Activated CD4-positive, CD25-positive, alpha-beta regulatory T cell treated with anti-CD3 and anti-CD28 coated beads, Interleukin-2, amount 50 U/mL, for 24 hours (primary cell): ENCODE measurements at regions not wholly inside any gene's neighbourhood (a gene's known extent, or its start where the extent isn't known, plus 50 kb on each side); places are given as distances from the start of the nearest gene placed in this dataset.
"Not testable (repeated sequence)": the region's sequence is repeated elsewhere in the genome, so short reads cannot be mapped to it uniquely, and the experiment has no call there.

Experiments
- ATAC-seq, 2 donors: fragments of 150-1000 bp; cut with Tn5 transposase; one replicate each; pipeline ENCODE4 v1.10.0; 2021; ENCODE audit warnings: mild to moderate bottlenecking in 1 of 2, moderate library complexity in 1 of 2

DNA sequence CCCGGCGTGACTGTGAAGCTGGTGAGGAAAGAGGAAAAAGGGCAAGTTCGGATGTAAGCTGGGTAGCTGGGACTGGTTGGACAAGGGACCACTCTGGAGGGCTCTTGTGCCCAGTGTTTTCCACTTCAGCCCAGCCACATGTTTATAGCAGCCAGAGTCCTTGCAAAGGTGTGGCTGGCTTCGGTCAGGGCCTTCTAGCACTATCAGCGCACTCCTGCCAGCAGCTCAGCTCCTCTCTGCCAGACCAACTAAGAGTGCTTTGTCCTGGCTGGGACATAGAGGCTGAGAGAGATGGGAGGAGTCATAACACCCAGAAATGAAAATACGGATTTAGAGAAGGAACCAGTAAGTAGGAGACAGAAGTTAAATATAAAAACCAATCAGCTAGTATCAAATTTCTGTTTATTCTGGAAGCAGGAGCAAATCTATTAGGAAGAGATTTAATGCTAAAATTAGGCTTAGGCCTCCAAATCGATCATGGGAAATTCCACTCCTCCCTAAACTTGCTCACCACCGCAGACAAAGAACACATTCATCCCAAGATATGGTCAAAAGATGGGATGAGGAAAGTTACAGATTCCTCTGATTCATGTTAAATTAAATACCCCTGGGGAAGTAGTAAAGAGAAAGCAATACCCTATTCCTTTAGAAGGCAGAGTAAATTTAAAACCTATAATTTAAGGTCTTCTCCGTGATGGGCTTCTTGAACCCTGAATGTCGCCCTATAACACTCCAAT, 135.0 kb downstream of the RALA start:
- ATAC-seq, result no peak

DNA sequence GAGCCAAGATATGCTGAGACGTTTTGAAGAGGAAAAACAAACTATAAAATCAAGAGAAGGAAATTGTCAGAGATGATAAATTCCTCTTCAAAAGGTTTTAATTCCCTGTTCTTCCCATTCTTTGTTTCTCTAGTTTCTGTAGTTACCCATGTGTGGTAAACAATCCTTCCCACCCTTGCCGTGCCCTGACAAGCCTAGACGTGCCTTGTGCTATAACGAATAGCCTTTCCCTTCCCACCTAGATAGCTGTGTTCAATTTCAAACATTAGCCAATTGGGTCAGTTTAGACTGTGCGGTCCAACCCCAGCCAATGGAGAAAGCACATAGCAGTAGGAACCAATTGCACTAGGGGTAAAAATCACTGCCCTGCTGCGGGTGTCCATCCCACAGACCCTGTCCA, 138.1 kb downstream of the RALA start:
- ATAC-seq, result no peak

DNA sequence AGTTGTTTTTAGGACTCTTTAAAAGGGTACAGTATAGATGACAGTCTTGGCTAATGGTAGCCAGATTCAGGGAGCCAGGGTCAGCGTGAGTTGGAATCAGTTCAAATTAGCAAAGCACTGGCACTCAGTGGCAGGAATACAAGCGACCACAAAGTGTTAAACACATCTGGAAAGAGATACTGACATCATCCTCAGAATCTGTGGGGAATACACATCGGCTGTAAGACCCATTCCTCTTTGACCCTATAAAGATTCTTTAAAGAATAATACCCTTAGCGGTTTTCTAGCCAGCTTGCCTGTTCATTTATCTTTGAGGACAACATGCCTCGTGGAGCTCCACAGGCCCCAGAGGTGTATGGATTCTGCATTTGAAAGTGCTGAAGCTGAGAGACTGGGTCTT, 139.1 kb downstream of the RALA start:
- not testable (repeated sequence) for ATAC-seq

DNA sequence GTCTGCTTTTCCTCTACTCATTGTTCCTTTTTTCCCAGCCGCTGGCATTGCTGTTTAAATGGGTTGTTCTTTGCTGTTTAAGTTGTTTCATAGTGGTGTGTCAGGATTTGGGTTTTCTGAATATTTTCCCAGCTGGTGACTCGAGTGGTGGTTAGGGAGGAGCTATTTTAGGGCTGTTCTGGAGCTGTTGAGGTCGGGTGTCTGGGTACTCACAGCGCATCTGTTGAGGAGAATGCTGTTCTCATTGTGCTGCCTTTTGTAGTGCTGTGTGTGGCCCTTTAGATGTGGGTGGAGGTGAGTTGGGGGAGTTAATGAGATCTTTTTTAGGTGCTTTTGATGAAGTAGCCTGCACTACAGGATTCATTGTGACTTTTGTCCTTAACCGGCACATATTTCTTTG, 139.5 kb downstream of the RALA start:
- ATAC-seq, result not testable (repeated sequence)

DNA sequence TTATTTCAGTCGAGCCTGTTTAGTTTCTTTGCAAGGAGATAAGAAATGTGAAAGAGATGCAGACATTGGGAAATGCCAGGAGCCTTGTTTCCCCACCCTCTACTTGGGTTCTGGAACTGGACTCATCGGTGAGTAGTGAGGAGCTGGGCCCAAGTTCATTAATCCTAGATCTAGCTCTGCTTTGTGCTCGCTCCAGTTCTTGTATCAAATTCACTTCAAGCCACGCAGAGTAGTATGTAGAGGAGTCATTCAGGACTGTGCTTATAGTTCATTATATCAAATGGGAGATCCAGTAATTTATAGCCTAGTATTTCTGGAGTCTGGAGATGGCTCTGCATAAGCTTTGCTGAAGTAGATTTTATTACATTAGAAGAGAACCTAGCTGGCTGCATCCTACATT, 142.5 kb downstream of the RALA start:
- not testable (repeated sequence) for ATAC-seq

DNA sequence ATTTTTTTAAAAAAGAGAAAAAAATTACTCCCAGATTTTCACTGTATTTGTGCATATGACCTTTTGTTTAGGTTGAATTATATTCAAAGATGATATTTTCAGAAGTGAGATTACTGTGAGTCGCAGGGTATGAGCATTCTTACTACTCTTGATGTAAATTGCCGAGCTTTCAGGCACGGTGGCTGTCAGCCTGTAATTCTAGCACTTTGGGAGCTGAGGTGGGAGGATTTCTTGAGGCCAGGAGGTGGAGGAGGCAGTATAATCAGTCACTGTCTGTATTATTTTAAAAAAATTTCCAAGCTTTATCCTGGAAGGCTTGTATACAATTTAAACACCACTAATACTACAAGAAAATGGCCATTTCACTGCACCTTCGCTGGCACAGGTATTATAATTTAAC, 145.1 kb downstream of the RALA start:
- not testable (repeated sequence) for ATAC-seq

DNA sequence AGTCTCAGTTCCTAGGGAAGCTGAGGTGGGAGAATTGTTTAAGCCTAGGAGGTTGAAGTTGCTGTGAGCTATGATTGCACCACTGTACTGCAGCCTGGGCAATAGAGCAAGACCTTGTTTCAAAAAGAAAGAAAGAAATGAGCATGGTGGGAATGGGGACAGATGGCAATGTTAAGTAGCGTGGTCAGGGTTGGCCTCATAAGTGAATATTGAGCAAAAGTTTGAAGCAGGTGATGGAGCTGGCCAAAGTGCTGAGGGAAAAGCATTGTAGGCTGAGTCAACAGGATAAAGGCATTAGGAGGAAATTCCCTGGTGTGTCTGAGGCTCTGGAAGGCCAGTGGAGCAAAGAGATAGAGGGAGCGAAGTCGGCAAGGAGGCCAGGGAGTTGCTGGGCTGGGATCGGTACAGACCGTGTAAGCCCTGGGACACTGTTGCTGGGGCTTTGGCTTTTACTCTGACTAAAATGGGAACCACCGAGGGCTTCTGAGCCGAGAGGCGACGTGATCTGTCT, 151.0 kb downstream of the RALA start:
- ATAC-seq, result not testable (repeated sequence)

DNA sequence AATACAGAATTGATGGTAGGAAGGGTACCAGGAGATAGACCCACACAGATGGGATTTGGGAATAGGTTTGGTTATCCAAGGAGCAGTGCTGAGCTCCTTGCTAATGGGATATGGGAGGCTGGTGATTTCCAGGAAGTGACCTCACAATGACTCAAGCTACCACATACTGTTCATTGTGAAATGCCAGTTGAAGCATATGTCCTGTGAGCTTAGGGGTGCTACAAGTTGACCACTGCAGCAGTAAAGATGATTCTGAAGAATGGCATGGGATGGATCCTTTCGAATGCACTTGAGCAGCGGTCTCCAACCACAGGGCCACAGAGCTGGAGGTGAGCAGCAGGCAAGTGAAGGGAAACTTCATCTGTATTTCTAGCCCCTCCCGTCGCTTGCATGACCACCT, 158.2 kb downstream of the RALA start:
- ATAC-seq, result not testable (repeated sequence)

DNA sequence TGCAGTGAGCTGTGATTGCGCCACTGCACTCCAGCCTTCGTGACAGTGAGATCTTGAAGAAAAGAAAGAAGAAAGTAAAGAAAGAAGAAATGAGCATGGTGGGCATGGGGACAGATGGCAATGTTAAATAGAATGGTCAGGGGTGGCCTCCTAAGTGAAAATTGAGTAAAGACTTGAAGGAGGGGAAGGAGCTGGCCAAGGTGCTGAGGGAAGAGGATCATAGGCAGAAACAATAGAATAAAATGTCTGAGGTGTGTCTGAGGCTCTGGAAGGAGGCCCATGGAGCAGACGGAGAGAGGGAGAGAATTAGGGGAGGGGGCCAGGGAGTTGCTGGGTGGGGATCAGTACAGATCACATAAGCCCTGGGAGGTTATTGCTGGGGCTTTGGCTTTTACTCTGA, 163.1 kb downstream of the RALA start:
- ATAC-seq, result not testable (repeated sequence)

DNA sequence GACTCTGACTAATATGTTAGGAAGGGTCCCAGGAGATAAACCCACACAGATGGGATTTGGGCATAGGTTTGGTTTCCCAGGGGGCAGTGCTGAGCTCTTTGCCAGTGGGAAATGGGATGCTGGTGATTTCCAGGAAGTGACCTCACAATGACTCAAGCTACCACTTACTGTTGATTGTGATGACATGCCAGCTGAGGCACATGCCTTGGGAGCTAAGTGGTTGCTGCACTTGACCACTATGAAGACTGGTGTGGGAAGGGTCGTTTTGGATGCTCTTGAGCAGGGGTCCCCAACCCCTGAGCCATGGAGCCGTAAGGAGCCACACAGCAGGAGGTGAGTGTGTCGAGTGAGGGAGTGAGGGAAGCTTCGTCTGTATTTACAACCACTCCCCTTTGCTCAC, 159.0 kb upstream of the CDK13 start:
- not testable (repeated sequence) for ATAC-seq

DNA sequence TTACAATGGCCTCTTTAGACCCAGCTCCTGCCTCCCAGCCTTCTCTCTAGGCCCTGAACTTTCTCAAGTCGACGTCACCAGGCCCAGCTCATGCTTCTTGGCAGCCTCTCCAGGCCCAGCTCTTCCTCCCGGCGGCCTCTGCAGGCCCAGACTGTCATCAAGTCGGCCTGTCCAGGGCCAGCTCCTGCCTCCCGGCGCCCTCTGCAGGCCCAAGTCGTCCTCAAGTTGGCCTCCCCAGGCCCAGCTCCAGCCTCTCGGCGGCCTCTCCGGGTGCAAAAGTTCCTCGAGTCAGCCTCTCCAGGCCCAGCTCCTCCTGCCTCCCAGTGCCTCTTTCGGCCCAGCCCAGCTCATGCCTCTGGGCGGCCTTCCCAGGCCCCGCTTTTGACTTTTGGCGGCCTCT, 158.1 kb upstream of the CDK13 start:
- ATAC-seq, result not testable (repeated sequence)

DNA sequence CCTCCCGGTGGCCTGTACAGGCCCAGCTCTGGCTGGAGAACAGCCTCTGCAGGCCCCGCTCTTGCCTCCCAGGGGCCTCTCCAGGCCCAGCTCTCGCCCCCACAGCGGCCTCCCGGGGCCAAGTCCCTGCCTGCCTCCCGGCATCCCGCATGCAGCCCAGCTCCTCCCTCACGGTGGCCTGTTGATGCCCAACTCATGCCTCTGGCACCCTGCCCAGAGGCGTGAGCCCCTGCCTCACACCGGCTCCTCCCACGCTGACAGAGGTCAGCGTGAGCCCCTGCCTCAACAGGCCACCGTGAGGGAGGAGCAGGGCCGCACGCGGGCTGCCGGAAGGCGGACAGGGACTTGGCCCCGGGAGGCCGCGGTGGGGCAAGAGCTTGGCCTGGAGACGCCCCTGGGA, 157.0 kb upstream of the CDK13 start:
- ATAC-seq, result not testable (repeated sequence)

DNA sequence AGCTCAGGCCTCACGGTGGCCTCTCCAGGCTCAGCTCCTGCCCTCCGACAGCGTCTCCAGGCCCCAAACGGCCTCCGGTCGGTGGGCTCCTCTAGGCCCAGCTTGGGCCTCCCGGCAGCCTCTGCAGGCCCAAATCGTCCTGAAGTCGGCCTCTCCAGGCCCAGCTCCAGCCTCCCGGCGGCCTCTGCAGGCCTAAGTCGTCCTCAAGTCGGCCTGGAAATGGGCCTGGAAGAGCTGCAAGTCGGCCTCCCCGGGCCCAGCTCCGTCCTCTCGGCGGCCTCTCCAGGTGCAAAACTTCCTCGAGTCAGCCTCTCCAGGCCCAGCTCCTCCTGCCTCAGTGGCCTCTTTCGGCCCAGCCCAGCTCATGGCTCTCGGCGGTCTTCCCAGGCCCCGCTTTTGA, 156.2 kb upstream of the CDK13 start:
- ATAC-seq, result not testable (repeated sequence)

DNA sequence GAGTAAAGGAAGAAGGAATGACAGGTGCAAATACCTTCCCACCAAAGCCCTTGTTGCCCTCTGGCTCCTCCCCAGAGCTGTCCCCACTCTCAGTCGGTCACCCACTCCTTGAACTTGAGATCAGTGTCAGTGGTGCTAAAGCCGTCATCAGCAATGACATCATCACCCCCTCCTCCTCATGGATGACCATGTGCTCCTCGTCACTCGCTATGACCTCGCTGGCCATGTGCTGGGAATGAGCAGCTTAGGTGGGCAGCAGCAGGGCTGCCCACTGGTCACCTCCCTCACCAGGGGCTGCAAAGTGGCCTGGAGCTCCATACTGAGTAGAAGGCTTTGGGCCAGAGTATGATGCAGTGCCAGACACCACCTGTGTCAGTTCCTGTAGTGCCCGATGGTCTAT, 153.1 kb upstream of the CDK13 start:
- not testable (repeated sequence) for ATAC-seq

DNA sequence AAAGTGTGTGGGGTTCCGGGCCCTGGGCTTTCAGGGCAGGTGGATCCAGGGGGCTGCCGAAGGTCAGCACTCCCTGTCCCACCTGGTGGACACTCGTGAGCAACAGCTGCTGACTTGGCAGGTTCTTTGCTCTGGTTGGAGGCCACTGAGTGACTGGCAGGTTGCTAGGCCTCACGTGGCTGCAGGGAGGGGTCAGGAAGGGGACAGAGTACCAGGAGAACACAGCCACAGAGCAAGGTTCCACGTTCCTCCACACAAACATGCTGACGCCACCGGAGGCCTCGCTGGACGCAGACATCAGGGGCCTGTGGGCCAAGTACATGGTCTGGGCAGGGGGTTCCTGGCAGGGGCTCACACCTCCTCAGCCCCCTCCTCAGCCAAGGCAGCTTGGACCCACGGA, 152.0 kb upstream of the CDK13 start:
- ATAC-seq, result not testable (repeated sequence)

DNA sequence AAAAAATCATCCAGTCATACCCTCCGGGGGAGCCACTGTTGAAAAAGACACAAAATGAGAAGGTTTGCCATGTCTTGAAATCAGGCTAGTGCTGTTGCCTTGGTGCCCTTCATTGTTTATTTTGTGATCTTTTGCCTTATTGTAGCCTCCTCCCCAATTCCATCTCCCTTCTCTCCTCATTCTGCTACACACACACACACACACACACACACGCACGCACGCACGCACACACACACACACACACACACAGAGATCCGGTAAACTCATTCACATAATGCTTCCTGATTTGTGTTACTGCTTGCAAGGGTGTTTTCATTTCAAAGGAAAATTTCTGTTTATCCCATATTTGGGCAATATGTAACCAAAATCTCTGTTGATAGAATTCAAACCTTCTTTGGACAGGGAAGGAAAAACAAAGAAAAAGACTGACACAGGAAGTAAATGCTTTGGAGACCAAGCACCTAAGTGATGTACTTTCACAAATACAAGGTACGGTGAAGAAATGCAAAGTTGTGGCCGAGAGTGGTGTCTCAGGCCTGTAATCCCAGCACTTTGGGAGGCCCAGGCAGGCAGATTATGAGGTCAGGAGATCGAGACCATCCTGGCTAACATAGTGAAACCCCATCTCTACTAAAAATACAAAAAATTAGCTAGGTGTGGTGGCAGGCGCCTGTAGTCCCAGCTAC, 141.1 kb upstream of the CDK13 start:
- no peak for ATAC-seq

DNA sequence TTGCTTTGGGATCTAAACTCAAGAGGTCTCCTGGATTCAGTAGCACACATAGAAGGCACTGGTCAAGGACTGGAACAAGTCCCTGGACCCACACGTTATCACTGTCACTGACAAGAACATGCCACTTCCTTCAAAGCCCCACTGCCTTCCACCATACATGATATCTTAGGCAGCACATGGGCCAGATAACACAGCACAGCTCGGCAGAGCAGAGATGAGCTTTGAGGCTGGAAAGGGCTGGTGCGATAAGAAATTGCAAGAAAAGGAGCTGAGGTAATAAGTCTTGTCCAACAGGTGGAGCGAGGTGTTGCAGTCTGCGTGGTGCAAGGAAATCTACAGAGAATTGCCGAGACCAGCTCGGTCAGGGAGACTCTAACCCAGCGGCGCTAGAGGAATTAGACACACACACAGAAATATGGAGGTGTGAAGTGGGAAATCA, 139.8 kb upstream of the CDK13 start:
- no peak for ATAC-seq

DNA sequence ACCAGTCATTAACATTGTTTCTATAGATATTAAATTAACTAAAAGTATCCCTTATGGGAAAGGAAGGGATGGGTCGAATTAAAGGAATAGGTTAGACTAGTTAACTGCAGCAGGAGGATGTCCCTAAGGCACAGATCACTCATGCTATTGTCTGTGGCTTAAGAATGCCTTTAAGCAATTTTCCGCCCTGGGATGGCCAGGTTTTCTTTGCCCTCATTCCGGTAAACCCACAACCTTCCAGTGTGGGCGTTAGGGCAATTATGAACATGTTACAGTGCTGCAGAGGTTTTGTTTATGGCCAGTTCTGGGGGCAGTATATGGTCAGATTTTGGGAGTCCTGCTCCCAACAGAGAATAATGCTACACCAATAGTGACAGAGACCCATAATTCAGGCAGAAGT, 139.3 kb upstream of the CDK13 start:
- ATAC-seq, result no peak

DNA sequence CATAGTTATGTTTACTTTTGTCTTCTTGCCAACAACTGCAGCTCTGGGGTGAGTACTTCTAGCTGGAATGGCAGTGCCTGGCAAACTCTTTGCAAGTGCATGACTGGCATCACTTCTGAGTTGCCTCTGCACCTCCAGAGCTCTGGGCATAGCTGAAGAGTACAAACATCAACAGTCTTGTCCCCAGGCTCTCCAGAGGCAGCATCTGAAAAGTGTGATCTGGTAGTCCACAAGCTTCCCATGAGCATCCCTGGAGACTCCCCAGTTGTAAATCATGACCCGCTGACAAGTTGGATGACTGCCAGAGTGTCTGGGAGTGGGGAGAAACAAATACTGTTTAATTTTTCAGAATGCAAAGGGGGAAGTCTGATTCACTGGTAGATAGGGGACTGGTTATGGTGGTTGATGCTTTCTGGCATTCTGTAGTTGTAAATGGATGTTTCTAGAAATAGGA, 138.9 kb upstream of the CDK13 start:
- no peak for ATAC-seq

DNA sequence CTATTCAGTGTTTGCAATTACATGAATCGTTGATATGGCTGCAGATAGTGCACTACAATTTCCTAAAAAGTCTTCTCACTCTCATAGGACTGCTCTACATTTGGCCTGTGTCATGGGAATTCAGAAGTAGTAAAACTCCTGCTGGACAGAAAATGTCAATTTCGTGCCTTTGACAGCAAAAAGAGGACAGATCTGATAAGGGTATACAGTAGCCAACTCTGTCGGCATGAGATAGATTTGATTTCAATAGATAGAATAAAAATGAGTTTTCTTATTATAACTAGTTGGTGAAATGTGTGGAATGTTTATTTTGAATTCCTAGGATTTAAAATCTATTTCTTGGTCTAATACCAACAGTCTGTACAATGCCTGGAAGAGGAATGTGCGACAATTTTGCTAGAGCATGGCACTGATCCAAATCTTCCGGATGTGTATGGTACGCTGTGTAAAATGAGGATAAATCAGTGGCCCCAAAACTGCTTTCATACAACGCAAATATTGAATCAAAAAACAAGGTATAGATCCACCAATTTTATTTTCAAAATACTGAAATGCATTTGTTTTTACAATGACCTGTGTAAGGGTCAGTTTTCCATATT, 133.5 kb upstream of the CDK13 start:
- ATAC-seq, result no peak

DNA sequence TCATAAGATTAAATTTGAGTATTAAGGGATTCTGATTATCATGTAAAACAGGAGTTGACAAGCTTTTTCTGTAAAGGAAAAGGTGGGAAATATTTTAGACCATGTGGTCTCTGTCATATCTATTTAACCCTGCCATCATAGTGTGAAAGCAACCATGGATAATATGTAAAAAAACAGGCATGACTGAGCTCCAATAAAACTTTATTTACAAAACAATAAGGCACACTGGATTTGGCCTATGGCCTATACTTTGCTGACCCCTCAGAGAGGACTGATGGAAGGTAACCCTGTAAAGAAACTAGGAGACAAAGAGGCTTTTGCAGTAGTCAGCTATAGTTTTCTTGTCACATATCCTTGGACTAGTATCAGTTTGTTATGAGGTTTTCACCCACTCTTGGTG, 130.5 kb upstream of the CDK13 start:
- no peak for ATAC-seq

DNA sequence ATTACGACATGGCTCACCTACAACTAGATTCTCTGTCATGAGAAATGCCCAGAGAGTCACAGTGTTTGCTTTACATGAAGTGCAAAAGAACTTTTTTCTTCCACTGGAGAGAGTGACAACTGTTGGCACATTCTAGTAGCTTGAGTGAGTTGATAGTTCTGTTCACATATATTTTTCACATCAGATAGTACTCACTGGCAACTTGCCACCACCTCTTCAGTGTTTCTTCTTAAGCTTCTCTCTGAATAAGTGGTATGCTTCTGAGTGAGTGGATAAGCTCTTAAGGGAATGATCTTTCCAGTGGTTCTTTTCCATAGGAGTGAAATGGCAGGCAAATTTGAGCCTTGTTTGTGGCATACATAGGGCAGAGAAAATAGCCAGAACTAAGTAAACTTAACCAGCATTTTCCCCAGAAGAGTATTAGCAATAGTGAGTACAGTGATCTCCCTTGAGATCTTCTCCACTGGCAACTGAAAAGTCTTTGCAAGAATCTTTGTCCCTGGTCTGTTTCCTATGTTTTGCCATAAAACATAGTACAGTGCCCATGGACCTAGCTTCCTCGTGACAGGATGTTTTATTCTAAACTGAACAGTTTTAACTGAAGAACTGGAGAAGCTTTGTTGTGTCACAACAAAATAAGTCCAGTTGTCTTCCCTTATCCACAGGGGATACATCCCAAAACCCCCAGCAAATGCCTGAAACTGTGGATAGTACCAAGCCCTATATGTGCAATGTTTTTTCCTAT, 125.4 kb upstream of the CDK13 start:
- no peak for ATAC-seq

DNA sequence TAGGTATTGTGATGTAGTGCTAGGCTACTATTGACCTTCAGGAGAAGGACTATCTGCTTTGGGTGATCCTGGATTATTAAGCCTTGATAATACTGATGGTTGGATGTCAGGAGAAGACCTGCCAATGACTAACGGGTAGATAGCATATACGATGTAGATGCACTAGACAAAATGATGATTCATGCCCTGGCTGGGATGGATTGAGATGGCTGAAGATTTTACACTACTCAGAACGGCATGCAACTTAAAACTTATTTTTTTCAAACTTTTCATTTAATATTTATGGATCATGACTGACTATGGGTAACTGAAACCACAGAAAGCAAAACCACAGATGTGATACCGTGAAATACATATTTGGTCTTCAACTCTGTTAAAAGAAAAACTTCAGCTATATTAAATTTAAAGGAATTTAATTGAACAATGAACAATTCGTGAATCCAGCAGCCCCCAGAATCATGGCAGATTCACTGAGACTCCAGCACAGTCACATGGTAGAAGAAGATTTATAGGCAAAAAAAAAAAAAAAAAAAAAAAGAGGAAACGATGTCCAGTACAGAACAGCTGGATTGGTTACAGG, 124.6 kb upstream of the CDK13 start:
- ATAC-seq, result no peak
